HuH-7.5 (cell line): ENCODE measurements at regions not wholly inside any gene's neighbourhood (a gene's known extent, or its start where the extent isn't known, plus 50 kb on each side); places are given as distances from the start of the nearest gene placed in this dataset.

ENCODE experiments used
- DNase-seq: peaks from one replicate; pipeline ENCODE4 v3.0.0; 2011; ENCODE audit warnings: low spot score

DNA sequence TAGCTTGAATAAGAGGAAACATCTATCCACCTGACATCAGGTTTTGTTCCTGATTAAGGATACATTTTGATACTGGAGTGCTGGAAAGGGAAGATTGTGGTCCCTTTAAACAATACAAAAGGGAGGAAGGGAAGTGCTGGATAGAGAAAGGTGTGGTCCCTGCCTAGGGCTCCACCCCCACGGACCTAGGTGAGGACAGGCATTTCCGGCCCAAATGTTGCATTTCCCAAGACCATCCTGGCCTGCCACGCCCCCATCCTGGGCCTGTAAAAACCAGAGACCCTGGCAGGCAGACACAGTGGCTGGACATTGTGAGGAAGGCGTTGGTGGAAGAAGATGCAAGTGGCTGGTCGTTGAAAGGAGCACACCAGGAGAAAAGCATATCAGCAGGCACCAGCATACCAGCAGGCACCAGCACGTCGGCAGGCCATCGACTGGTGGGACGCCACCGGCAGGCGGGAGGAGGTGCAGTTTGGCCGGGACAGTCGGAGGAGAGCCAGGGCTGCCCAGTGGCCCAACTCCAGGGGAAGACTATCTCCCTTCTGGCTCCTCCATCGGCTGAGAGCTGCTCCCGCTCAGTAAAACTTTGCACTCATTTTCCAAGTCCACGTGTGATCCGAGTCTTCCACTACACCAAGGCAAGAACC lies 53.2 kb upstream of the AMN1 start:
- no peak for DNase-seq

DNA sequence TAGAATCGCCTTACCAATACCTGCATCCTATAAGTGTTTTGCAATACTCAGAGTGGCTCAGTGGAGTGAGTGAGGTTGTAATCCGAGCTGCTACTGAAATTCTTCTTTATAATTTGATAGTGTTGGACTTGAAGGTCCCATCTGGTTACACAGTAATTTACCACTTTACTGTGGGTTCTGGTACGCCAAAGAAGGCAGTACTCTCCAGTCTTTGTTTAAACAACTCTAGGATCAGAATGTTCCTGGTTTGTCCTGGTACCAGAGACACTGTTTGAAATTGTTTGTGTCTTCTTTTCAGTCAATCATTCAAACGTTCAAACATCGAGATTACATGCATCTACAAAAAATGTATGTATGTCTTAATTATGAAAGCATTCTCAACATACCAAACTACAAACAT lies 51.3 kb upstream of the AMN1 start:
- DNase-seq, result no peak

DNA sequence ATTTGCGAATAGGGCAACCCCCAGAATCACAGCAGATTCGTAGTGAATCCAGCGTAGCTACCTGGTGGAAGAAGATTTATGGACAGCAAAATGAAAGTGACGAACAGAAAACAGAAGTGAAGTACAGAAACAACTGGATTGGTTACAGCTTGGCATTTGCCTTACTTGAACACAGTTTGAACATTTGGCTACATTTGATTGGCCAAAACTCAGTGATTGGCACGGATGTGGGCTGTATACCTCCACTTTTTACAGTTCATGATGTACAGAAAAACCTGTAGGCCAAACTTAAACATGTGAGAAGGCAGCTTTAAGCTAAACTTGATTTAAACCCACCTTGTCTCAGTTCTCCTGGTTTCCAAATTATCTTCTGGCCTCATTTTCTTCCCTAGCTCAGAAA lies 49.9 kb upstream of the AMN1 start:
- no peak for DNase-seq
